H9 (cell line): ENCODE measurements at regions not wholly inside any gene's neighbourhood (a gene's known extent, or its start where the extent isn't known, plus 50 kb on each side); places are given as distances from the start of the nearest gene placed in this dataset.

Experiments used
- DNase-seq: peaks from one replicate; pipeline ENCODE4 v3.0.0-alpha.2; 2017
- H2AFZ ChIP-seq: one replicate; pipeline ENCODE4 v1.6.1; 2013; ENCODE audit warnings: mild to moderate bottlenecking, low read length, control low read depth, moderate library complexity
- H2AK5ac ChIP-seq: 2 replicates; pipeline ENCODE4 v1.6.1; 2013; ENCODE audit warnings: low read length, control low read depth, mixed read lengths; ENCODE audit not compliant: insufficient read length
- H2BK120ac ChIP-seq: one replicate; pipeline ENCODE4 v1.6.1; 2013; ENCODE audit warnings: low read depth, mild to moderate bottlenecking, low read length, control low read depth, inconsistent platforms; ENCODE audit not compliant: poor library complexity, severe bottlenecking
- H2BK12ac ChIP-seq: 2 replicates; pipeline ENCODE4 v1.6.1; 2013; ENCODE audit warnings: low read length, control low read depth, mixed read lengths, low read depth; ENCODE audit not compliant: insufficient read length
- H2BK15ac ChIP-seq: 2 replicates; pipeline ENCODE4 v1.6.1; 2013; ENCODE audit warnings: low read depth, low read length, control low read depth
- H2BK20ac ChIP-seq: one replicate; pipeline ENCODE4 v1.6.1; 2013; ENCODE audit warnings: low read depth, mild to moderate bottlenecking, low read length, control low read depth, inconsistent platforms; ENCODE audit not compliant: poor library complexity, severe bottlenecking
- H2BK5ac ChIP-seq: 2 replicates; pipeline ENCODE4 v1.6.1; 2013; ENCODE audit warnings: low read length, control low read depth, mixed read lengths; ENCODE audit not compliant: insufficient read length
- H3K14ac ChIP-seq: 2 replicates; pipeline ENCODE4 v1.6.1; 2013; ENCODE audit warnings: low read length, control low read depth; ENCODE audit not compliant: insufficient read depth
- H3K18ac ChIP-seq: 2 replicates; pipeline ENCODE4 v1.6.1; 2013; ENCODE audit warnings: low read depth, mild to moderate bottlenecking, mixed read lengths, low read length, control low read depth; ENCODE audit not compliant: insufficient read length
- H3K23ac ChIP-seq: 2 replicates; pipeline ENCODE4 v1.6.1; 2013; ENCODE audit warnings: low read length, control low read depth, mixed read lengths, low read depth; ENCODE audit not compliant: insufficient read length
- H3K23me2 ChIP-seq: 2 replicates; pipeline ENCODE4 v1.6.1; 2013; ENCODE audit warnings: low read depth, mild to moderate bottlenecking, mixed read lengths, low read length, control low read depth; ENCODE audit not compliant: insufficient read length, poor library complexity, severe bottlenecking
- H3K27ac ChIP-seq: 2 replicates; pipeline ENCODE4 v1.5.1; 2013; ENCODE audit warnings: low read length, control low read depth, mixed read lengths, low read depth; ENCODE audit not compliant: insufficient read length
- H3K27me3 ChIP-seq: 2 replicates; pipeline ENCODE4 v1.6.1; 2013; ENCODE audit warnings: low read length, control low read depth, inconsistent platforms; ENCODE audit not compliant: insufficient read depth
- H3K4ac ChIP-seq: 2 replicates; pipeline ENCODE4 v1.6.1; 2013; ENCODE audit warnings: low read depth, mild to moderate bottlenecking, control low read depth, inconsistent platforms, low read length, moderate library complexity
- H3K4me1 ChIP-seq: 2 replicates; pipeline ENCODE4 v1.6.1; 2013; ENCODE audit warnings: low read length, control low read depth, inconsistent platforms; ENCODE audit not compliant: insufficient read depth
- H3K4me2 ChIP-seq: 2 replicates; pipeline ENCODE4 v1.6.1; 2013; ENCODE audit warnings: low read length, control low read depth, mixed read lengths; ENCODE audit not compliant: insufficient read length, insufficient read depth
- H3K56ac ChIP-seq: 2 replicates; pipeline ENCODE4 v1.6.1; 2013; ENCODE audit warnings: low read depth, mild to moderate bottlenecking, mixed read lengths, low read length, control low read depth; ENCODE audit not compliant: insufficient read length
- H3K79me1 ChIP-seq: 2 replicates; pipeline ENCODE4 v1.6.1; 2013; ENCODE audit warnings: low read depth, mild to moderate bottlenecking, moderate library complexity, low read length, control low read depth, inconsistent platforms; ENCODE audit not compliant: insufficient read depth, poor library complexity, severe bottlenecking
- H3K79me2 ChIP-seq: 2 replicates; pipeline ENCODE4 v1.6.1; 2013; ENCODE audit warnings: low read length, control low read depth, inconsistent platforms; ENCODE audit not compliant: insufficient read depth
- H3K9ac ChIP-seq: 2 replicates; pipeline ENCODE4 v1.6.1; 2013; ENCODE audit warnings: low read length, control low read depth, mixed read lengths; ENCODE audit not compliant: insufficient read length; ENCODE audit errors: extremely low read depth
- H3K9me3 ChIP-seq: one replicate; pipeline ENCODE4 v1.6.1; 2013; ENCODE audit warnings: low read depth, low read length, inconsistent platforms; ENCODE audit not compliant: control insufficient read depth
- H3T11ph ChIP-seq: one replicate; pipeline ENCODE4 v1.6.1; 2013; ENCODE audit warnings: mild to moderate bottlenecking, low read length, control low read depth, inconsistent platforms
- H4K20me1 ChIP-seq: one replicate; pipeline ENCODE4 v1.6.1; 2013; ENCODE audit not compliant: control insufficient read depth, insufficient read length, insufficient read depth
- H4K5ac ChIP-seq: 2 replicates; pipeline ENCODE4 v1.6.1; 2013; ENCODE audit warnings: low read depth, mild to moderate bottlenecking, mixed read lengths, low read length, control low read depth; ENCODE audit not compliant: insufficient read length
- H4K8ac ChIP-seq: replicated peaks from 2 replicates; pipeline ENCODE4 v1.6.1; 2013; ENCODE audit warnings: low read length, control low read depth, mixed read lengths, low read depth; ENCODE audit not compliant: insufficient read length
- H4K91ac ChIP-seq: 2 replicates; pipeline ENCODE4 v1.6.1; 2013; ENCODE audit warnings: low read depth, mild to moderate bottlenecking, moderate library complexity, mixed read lengths, low read length, control low read depth; ENCODE audit not compliant: insufficient read length
- H3K27ac Mint-ChIP-seq, 3 experiments: 2 replicates in 2 of 3; 3 replicates in 1 of 3; pipeline ENCODE4 v1.8.0; 2020 to 2021; ENCODE audit warnings: mixed read lengths in 3 of 3, mild to moderate bottlenecking in 1 of 3, moderate library complexity in 1 of 3
- H3K27me3 Mint-ChIP-seq: 2 replicates; pipeline ENCODE4 v1.8.0; 2021; ENCODE audit warnings: low read depth, mild to moderate bottlenecking, moderate library complexity, mixed read lengths
- H3K36me3 Mint-ChIP-seq, 3 experiments: 2 replicates in 2 of 3; 3 replicates in 1 of 3; pipeline ENCODE4 v1.8.0; 2020 to 2021; ENCODE audit warnings: low read depth in 3 of 3, mixed read lengths in 3 of 3; ENCODE audit not compliant: insufficient read depth in 1 of 3
- H3K4me1 Mint-ChIP-seq, 2 experiments: 2 replicates each; pipeline ENCODE4 v1.8.0; 2020; ENCODE audit warnings: mixed read lengths in 2 of 2
- H3K4me3 Mint-ChIP-seq, 2 experiments: 2 replicates in 1 of 2; 3 replicates in 1 of 2; pipeline ENCODE4 v1.8.0; 2020 to 2021; ENCODE audit warnings: mild to moderate bottlenecking in 2 of 2, mixed read lengths in 2 of 2, moderate library complexity in 1 of 2
- H3K9me3 Mint-ChIP-seq, 2 experiments: 2 replicates in 1 of 2; 3 replicates in 1 of 2; pipeline ENCODE4 v1.8.0; 2020; ENCODE audit warnings: mild to moderate bottlenecking in 2 of 2, mixed read lengths in 2 of 2, moderate library complexity in 1 of 2
- CTCF ChIP-seq: fragments of 200-600 bp; sonication (generic); conservative IDR thresholded peaks from 3 replicates; pipeline ENCODE4 v1.8.0; 2021; ENCODE audit warnings: antibody characterized with exemption, mild to moderate bottlenecking
- WGBS: extraction: QIAGEN DNeasy Blood & Tissue Kit; methylation state at CpG from one replicate; pipeline ENCODE4 v1.1.7; 2013; ENCODE audit warnings: missing lambda C conversion rate, low lambda C conversion rate, mixed read lengths; ENCODE audit not compliant: insufficient read length; ENCODE audit errors: extremely low coverage; 5-methylcytosine and 5-hydroxymethylcytosine counted together

DNA sequence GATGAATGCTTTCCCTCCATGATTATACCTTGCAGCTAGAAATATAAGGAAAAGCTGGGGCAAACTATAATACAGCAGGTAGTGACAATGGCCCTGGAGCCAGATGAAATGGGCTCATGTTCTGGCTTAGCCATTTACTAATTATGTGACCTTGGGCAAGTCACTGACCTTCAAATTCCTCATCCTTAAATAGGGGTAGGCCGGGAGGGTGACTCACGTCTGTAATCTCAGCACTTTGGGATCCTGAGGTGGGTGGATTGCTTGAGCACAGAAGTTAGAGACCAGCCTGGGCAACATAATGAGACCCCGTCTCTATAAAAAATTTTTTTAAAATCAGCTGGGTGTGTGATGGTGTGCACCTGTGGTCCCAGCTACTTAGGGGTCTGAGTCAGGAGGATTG, 155.4 kb downstream of the C12orf75 start:
- no peak overlapping the region for H2AFZ ChIP-seq

More for the DNA sequence above, 155.4 kb downstream of the C12orf75 start:
- no CpG with 5 or more reads among the region's 3 CpGs for WGBS
- Histone ChIP-seq H4K20me1 (no peaks in the 10 kb centered on the region), H4K8ac (no peak overlapping the region), H3K4me1 (no peaks in the 10 kb centered on the region), H3K27ac (no peak overlapping the region), H2BK15ac (no peak overlapping the region), H2BK12ac (no peak overlapping the region), H2AK5ac (no peak overlapping the region), H3K23ac (no peak overlapping the region), H3K79me2 (no peaks in the 10 kb centered on the region), H3K18ac (no peak overlapping the region), H3K56ac (no peak overlapping the region), H3K79me1 (no peaks in the 10 kb centered on the region), H3T11ph (no peak overlapping the region), H3K27me3 (no peaks in the 10 kb centered on the region), H2BK5ac (no peak overlapping the region), H4K91ac (no peak overlapping the region), H3K14ac (no peak overlapping the region), H3K9ac (no peak overlapping the region), H3K4me2 (no peak overlapping the region), H3K23me2 (no peaks in the 10 kb centered on the region), H2BK120ac (no peak overlapping the region), H3K9me3 (no peaks in the 10 kb centered on the region), H4K5ac (no peak overlapping the region), H2BK20ac (no peak overlapping the region), H3K4ac (no peak overlapping the region)
- Mint-ChIP-seq H3K27ac (no peak overlapping the region), H3K4me3 (no peak overlapping the region), H3K9me3 (no peaks in the 10 kb centered on the region), H3K36me3 (no peaks in the 10 kb centered on the region), H3K4me1 (peaks cover 16 to 23% of the 10 kb centered on the region in 2 experiments), H3K27me3 (no peaks in the 10 kb centered on the region)
- TF ChIP-seq CTCF = no peak
- no peak for DNase-seq
